Activated naive CD4-positive, alpha-beta T cell treated with Interleukin-2 at 50 U/mL for 16 hours (primary cell): ENCODE measurements at regions not wholly inside any gene's neighbourhood (a gene's known extent, or its start where the extent isn't known, plus 50 kb on each side); places are given as distances from the start of the nearest gene placed in this dataset.
"Not testable (repeated sequence)": the region's sequence is repeated elsewhere in the genome, so short reads cannot be mapped to it uniquely, and the experiment has no call there.

Experiments used
- DNase-seq: peaks from one replicate; pipeline ENCODE4 v3.0.0-alpha.2; 2020

DNA sequence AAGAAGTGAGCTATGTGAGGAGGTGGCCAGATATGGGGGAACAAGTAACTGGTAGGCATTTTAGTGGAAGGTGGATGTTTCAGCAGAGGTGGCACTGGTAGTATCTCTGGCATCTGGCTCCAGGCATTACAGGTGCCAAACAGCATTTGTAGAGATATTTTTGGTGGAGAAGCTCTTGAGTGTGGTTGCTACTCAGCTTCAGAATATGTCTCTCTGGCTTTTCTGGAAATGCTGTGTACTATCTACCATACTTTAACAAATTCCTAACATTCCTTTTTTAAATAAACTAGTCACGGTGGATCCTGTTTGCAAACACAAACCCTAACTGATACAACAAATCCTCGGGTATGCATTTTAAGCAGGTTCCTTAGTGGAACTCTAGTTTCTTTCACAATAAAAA is 128.0 kb downstream of the BARX2 start:
- DNase-seq, result no peak

DNA sequence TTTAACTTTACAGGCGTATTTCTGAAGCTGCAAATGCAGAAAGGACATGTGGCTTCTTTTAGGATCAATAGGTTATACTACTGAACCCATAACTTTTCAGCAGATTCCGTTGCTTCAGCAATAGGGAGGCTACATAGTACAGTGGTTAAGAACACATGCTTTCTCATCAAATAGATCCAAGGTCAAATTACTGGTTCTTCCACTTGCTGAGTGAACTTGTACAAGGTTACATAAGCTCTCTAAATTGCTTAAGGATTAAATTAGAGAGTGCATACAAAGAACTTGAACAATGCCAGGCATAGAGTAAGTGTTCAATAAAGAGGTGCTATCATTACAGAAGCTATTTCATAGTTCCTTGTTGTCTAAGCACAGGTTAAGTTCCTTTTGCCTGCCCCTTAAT is 129.6 kb downstream of the BARX2 start:
- DNase-seq, result no peak

DNA sequence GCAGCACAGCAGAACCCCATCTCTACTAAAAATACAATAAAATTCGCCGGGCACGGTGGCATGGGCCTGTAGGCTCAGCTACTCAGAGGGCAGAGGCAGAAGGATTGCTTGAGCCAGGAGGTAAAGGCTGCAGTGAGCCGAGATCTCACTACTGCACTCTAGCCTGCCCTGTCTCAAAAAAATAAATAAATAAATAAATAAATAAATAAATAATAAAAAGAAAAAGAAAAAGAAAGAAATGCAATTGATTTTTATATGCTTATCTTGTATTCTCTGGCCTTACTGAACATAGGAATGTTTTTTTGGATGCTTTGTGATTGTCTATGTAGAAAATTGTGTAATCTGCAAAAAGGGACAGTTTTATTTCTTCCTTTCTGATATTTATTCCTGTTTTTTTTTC is 132.5 kb downstream of the BARX2 start:
- no peak for DNase-seq

DNA sequence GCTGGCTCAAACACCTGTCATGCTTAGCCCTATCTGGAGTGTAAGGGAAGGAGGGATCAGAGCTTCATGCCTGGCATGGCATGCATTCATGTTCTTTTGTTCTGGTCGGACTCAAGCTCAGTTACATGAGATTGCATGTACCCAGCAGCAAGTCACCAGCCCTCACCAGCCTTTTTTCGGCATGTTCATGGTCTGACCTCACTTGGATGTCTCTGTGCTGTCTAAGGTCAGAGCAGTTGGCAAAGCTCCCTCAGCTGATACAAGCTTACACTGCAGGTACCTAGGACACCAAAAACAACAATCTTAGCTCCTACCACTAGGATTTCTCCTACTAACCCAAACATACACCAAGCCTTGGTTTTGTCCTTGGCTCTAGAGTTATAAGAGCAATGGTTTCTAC is 152.6 kb downstream of the BARX2 start:
- DNase-seq, result no peak

DNA sequence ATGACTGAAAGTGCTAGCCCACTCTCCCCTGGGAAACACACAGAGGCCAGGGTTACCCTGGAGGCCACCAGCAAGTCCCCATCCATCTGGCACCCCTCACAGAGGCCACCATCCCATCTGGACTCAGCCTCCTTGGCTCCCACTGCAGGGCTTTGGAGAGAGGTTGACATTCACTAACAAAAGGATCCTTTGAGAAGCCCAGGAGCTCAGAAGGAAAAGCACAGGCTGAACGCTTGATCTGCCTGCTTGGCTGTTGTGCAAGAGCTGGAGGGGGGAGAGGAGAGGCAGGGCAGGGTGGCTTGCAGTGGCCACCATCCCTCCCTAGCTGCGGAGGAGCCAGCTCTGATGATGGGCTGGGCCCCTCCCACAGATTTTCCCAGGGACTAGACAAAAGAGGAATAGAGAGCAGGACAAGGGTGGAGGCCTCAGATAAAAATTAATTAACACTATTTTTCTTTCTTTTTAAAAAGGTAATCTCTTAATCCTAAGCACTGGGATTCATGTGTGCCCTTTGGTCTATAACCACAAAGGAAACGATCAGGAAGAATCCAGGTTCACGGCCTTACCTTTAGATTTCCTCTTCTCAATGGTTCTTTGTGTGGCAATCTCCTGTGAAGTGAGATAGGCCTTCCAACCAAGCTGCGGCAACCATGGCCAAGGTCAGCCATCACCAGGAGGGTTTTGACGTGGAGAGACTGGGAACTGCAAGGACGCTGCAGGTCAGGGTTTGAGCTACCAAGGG is 154.7 kb downstream of the BARX2 start:
- DNase-seq, result no peak

DNA sequence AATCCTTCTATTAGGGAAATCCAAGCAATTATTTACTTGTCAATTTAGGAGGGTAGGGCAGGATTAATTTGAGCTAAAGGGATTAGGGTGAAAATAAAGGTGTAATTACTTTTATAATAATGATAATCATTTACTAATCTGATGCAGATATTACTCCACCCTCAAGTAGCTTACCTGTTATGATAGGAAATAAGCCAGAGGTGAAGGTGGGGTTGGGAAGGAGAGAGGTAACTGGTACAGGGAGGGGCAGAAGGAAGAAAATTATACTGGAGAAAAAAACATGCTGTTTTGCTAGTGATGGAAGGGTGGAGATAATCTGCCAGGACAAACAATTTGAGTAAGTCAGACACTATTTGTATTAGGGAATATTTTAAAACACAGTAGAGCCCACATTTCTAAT is 157.7 kb downstream of the BARX2 start:
- DNase-seq, result no peak

DNA sequence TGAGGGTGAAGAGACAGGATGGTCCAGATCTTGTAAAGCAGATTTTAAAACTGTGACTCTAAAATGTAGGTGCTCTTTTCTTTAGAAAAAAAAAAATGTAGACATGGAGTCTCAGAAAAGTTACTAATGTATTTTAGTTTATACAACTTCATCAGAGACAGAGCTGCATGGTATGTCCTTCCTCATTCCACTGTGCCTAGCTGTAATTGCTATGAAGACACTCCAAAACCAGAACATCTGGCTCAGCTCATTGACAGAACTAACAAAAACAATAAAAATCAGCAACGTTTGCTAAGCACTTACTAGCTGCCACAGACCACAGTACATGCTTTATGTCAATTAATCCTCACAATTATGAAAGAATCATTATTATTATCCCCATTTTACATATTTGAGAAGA is 160.7 kb downstream of the BARX2 start:
- no peak for DNase-seq

DNA sequence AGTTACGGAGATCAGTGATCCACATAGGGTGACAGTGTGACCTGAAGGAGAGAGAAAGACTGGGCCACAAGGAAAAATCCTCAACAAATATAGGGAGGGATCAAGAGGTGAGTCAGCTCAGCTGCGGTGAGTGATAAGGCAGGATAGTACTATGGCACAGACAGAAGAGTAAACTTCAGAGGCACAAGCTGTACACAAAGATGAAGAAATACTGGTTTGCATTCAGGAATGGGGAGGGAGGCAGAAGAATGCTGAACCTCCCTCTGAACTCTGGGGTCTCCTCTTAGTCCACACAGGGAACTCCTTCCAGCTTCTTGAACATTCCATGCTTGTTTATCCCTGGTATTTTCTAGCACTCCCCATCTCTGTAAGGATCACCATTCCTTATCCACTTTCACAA is 162.7 kb downstream of the BARX2 start:
- DNase-seq, result no peak

DNA sequence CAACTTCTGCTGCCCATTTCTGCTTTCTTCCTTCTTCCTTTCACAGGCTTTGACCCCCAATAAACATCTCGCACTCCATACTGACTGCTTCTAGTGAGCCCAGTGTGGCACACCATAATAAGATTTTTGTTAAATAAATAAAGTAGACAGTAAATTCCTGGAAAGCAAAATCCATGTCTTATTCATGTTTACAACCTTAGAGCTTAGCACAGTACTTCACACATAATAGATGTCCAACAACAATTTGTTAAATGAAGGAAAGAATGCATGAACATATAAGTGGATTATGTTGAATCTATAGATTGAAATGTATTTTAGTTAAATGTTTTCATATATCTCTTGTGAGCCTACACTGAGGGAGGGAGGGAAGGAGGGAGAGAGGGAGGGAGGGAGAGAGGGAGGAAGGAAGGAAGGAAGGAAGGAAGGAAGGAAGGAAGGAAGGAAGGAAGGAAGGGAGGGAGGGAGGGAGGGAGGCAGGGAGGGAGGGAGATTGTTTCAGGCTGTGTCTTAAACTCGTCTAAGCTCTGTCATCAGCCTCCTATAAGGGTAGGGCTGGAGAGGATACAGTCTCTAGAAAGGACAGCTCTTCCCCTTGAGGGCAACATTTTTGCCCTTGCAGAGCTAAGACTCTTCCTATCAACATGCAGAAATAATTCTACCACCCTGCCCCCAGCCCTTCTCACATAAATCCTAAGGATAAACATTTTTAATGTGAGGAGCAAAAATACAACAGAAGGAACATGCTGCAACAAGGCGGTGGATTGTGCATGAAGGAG is 168.1 kb downstream of the BARX2 start:
- DNase-seq, result no peak

DNA sequence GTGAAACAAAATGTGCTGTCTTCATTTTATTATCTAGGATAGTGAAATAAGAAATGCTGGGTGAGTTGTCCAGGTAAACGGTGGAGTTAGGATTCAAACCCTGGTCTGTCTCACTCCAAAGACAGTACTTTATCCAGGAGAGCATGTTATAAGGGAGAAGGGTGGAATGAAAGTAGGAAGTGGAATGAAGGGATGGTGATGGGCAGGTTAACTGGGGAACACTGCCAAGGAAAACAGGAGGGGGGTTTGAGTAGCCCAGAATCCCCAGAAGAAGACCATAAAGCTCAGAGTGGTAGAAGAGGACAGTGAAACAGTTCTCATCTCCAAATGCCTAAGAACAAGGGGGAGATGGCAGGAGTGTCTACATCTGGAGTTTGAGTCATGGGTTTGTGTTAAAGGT is 169.0 kb downstream of the BARX2 start:
- DNase-seq, result no peak

DNA sequence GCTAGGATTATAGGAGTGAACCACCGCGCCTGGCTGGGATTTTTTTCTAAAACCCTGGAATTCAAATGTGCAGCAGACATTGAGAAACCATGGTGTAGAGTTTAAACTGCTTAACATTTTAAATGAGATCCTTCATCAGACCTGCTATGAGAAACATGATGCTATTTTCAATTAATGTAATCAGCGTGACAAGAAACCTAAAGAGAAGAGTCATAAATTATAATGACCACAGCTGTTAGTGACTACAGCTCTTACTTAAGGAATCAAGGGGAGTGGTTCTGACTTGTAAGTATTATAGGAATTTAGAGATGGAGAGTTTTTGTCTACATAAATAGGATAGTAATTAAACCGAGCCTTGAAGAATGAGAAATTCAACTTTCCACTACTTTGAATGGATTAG is 170.6 kb downstream of the BARX2 start:
- no peak for DNase-seq

DNA sequence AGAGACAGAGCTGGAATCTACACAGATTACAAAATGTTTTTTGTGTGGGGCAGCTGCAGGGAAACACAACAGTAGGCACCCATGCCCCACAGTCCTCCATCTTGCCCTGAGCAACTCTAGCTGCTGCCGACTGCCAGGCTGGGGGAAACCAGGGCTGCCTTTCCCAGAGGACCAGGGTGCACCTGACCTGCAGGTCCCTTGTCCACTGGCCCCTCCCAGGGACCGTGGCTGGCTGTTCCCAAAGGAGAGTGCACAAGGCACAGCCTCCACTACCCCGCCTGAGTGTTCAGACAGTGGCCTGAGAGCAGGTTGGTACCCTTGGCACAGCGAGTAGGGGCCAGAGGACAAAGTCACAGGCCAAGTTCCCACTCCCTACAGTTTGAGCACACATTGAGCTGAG is 181.8 kb downstream of the BARX2 start:
- DNase-seq, result no peak

DNA sequence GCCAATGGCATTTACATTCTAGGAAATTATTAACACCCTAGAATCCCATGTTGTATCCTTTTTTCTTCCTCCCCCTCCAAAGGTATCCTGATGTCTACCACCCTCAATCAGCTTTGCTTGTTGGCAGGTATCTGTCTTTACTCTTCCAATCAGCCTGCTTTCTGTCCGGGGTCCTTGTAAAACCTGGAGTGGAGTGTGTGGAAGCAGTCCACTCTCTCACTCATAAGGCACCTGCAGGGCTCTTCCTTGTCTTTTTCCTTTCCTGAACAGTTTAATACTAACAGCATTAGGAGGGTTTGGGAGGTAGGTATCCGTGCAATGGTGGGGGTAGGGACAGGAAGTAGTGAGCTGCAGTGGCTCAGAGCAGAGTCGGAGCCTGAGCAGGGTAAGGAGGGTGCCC is 193.4 kb downstream of the BARX2 start:
- no peak for DNase-seq

DNA sequence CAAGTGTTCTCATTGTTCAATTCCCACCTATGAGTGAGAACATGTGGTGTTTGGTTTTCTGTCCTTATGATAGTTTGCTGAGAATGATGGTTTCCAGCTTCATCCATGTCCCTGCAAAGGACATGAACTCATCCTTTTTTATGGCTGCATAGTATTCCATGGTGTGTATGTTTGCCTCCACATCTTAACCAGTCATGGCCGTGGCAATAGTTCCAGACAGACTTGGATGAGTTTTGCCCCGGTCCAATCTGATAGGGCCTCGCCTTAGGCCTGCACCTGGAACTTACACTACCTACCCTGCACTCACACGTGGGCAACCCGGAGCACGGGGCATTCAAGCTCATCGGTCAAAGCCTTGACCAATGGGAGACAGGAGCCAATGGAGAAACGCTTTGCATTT is 197.0 kb downstream of the BARX2 start:
- DNase-seq, result not testable (repeated sequence)

DNA sequence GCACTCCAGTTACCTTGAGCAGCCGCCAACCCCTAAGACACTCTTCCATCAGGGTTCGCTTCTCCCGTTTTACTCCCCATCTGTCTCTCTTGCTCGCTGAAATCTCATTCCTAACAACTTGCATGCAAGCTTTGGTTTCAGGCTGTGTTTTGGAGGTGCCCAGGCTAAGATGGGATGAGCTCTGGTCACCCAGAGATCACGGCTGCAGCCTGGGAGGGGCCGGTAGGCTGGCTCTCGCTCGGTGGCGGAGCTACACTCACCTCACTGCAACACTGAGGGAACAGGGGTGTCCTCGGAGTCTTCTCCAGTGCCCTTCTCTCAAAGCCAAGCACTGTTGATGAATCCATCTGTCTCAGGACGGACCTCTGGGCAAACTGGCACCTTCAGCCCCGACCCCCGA is 197.5 kb downstream of the BARX2 start:
- DNase-seq, result no peak

DNA sequence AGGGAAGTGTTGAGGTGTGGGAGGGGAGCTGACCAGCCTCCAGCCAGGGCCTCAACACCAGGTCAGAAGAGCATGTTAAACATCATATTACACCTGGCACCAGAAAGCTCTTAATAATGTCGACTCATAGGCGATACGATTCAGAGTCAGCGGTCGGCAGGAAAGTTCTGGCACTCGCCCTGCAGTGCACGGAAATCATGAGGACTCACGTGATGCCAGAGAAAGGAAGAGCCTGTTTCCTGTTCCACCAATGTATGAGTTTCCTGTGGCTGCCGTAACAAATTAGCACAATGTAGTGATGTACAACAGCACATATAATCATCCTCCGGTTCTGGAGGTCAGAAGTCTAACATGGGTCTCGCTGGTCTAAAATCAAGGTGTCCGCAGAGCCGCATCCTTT is 198.8 kb downstream of the BARX2 start:
- no peak for DNase-seq

DNA sequence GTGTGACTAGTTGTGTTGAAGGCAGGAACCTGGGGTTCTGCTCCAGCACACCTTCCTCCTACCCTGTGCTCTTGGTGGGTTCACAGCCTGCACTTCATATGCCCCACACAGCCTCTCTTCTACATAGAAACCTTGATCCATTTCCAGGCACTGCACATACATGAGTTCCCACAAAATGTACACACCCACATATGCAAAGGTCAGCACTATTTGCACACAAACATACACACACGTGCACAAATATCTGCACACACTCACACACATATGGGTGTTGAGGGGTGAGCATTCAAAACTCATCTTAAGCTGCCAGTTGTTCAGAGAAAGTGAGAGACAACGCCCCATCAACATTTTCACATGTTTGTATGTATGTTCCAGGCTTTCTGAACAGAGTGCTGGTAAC is 201.0 kb downstream of the BARX2 start:
- no peak for DNase-seq

DNA sequence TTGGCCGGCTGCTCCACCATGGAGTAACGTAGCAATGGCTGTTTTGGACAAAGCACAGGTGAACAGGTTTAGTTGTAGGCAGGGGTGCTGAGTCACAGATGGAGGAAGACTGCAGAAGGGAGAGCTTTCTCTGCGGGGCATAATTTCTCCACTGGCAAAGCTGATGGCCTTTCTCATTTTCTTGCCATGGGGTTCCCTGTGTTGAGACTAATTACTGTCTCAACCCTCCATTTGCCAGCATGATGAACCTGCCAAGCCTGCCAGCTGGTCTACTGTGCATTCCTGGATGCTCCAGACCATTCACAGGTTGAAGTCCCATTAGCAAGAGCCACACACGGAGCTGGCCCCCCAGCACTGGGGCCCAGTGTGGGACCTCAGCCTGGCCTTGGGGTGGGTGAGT is 202.4 kb downstream of the BARX2 start:
- no peak for DNase-seq

DNA sequence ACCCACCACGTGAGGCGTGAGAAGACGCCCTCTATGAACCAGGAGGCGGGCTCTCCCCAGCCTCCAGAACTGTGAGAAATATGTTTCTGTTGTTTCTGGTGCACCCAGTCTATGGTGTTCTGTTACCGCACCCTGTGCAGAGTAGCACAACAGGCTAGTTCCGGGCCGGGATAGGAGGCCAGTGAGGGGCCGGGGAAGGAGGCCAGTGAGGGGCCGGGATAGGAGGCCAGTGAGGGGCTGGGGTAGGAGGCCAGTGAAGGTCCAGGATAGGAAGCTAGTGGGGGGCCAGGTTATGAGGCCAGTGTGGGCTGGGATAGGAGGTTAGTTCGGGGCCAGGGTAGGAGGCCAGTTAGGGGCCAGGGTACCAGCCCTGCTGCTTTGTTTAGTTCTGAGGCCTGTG is 204.6 kb downstream of the BARX2 start:
- no peak for DNase-seq

DNA sequence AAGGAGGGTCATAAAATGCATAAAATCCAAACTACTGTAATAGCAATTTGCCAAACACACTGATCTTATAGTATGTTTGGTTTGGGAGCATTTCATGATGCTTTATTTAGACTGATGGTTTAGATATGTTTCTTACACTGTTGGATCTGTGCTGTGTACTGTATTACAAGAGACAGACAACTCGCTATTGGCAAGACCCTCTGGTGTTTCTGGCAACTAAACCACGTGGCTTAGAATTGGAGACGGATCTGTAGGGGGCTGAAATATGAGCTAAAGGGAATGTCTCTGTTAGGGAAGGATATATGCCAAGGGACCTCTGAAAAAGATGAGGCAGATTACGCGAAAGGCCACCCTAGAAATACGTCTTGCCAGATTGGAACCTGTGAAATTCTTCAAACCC is 208.7 kb downstream of the BARX2 start:
- no peak for DNase-seq

DNA sequence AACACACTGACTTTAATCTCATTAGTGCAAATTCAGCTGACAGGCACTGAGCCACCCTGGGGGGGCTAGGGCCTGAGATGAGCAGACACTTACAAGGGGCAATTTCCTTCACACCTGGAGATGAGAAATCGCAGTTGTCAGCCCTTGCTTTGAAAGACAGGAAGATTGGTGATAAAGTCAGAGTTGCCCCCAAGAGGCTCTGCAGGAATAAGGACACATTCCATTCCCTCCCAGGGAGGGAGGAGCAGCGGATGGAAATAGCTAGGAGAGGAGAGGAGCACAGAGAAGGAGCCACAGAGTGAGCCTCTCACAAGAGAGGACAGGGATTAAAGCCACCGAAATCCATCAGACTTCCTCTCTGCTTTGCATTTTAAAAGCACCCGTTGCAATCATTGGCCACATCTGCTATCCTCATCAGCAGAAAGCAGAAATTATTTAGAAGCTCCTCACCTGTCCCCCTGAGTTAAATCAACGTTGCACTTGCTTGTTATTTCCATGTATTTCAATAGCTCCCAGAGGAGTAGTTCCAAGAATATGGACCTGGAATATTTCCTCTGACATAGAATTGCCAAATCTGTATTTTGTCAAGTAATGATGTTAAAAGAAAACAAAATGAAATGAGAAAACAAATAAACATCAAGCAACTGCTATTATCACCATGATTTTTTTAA is 213.7 kb downstream of the BARX2 start:
- no peak for DNase-seq

DNA sequence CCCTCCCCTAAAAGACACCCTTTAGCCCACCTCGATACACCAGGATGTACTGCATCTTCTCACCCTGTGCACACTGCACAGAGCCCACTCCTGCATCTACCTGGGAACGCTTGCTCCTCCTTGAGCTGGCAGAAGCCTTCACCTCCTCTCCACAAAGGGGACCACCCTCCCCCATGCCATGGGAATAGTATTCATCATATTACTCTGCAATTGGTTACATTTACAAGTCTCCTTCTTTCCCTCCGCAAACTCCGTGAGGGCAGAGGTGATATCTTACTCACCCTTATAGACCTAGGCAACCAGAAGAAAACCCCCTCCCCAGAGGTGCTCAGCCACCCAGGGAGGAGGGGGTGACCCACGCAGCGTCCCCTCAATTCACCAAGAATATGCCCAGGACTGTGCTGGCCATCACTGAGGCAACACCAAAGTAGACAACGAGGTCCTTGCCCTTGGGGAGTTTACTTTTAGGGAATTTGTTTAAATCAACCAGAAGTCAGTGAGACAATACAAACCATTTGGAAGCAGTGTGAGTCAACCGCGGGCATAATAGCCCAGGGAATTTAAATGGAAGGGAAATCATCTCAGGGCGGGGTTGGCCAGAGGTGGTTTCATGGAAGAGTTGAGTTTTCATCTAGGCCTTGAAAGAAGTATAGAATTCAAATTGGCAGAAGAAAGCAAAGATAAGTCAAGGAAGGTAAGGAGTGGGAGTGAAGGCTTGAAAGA is 214.5 kb downstream of the BARX2 start:
- no peak for DNase-seq

DNA sequence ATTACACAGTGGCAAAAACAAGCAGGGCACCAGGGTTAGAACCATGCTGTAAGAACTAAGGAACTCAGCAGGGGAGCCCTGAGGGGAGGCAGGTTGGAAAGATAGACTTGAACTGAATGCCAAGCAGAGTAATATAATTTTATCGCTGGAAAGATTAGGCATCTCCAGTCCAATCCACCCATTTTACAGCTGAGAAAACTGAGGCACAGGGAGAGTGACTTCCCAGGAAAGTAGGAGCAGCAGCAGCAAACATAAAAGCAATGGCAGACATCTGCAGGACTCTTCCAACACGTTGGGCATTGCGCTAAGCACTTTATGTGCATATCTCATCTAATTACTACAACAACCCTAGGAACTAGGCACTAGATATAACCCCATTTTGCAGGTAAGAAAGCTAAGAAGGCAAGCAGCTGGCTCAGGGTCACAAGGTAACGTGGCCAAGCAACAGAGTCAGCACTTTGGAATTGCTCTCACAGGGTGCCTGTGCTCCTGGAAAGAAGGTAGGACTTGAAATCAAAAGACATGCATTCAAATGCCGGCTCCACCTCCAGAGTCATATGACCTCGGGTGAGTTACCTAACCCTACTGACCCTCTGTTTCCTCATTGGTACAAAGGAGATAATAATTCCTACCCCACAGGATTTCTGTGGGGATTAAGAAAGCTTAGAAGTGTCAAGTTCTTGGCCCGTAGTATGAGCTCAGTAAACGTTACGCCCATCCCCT is 215.3 kb downstream of the BARX2 start:
- DNase-seq, result no peak
